Prostate gland (tissue), 2 donors: ENCODE measurements at regions not wholly inside any gene's neighbourhood (a gene's known extent, or its start where the extent isn't known, plus 50 kb on each side); places are given as distances from the start of the nearest gene placed in this dataset.
"Not testable (repeated sequence)": the region's sequence is repeated elsewhere in the genome, so short reads cannot be mapped to it uniquely, and the experiment has no call there.

Experiments used
- POLR2A ChIP-seq: fragments of 450-650 bp; IDR thresholded peaks from one replicate; pipeline ENCODE4 v1.6.1; 2016; ENCODE audit warnings: antibody characterized with exemption, mild to moderate bottlenecking
- POLR2AphosphoS5 ChIP-seq: sonication (generic); formaldehyde crosslinking; IDR thresholded peaks from one replicate; pipeline ENCODE4 v1.6.1; 2017; ENCODE audit warnings: antibody characterized with exemption
- TF ChIP-seq, protein P1 (sequence below), 4 experiments: fragments of 200-600 bp in 2 of 4; fragments of 450-650 bp in 2 of 4; sonication (generic) in 2 of 4; IDR thresholded peaks; 1 replicate in 3 of 4; 2 replicates in 1 of 4; pipeline ENCODE4 v1.5.1; 2016 to 2019; ENCODE audit warnings: antibody characterized with exemption in 4 of 4, mild to moderate bottlenecking in 2 of 4, moderate library complexity in 2 of 4

GRCh38 chr20:40955826-40956225 is 72.8 kb upstream of the TOP1 start:
- TF ChIP-seq, protein P1, sequence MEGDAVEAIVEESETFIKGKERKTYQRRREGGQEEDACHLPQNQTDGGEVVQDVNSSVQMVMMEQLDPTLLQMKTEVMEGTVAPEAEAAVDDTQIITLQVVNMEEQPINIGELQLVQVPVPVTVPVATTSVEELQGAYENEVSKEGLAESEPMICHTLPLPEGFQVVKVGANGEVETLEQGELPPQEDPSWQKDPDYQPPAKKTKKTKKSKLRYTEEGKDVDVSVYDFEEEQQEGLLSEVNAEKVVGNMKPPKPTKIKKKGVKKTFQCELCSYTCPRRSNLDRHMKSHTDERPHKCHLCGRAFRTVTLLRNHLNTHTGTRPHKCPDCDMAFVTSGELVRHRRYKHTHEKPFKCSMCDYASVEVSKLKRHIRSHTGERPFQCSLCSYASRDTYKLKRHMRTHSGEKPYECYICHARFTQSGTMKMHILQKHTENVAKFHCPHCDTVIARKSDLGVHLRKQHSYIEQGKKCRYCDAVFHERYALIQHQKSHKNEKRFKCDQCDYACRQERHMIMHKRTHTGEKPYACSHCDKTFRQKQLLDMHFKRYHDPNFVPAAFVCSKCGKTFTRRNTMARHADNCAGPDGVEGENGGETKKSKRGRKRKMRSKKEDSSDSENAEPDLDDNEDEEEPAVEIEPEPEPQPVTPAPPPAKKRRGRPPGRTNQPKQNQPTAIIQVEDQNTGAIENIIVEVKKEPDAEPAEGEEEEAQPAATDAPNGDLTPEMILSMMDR (IDR thresholded peaks at IDR 0.05) = not testable (repeated sequence)
- not testable (repeated sequence) for TF ChIP-seq POLR2A, POLR2AphosphoS5
